GM19324 (cell line): ENCODE measurements at regions not wholly inside any gene's neighbourhood (a gene's known extent, or its start where the extent isn't known, plus 50 kb on each side); places are given as distances from the start of the nearest gene placed in this dataset.

Experiments used
- ATAC-seq: cut with Tn5 transposase; IDR thresholded peaks from one replicate; pipeline ENCODE4 v1.9.1; 2021; ENCODE audit warnings: mild to moderate bottlenecking, moderate library complexity; ENCODE audit not compliant: unreplicated experiment, low FRiP score

- ATAC-seq = no peak
Observed at GRCh38 chr15:47944637-47945288, 176.0 kb upstream of the SLC24A5 start.

GRCh38 chr15:47945872-47946650 lies 174.7 kb upstream of the SLC24A5 start:
- ATAC-seq = no peak

DNA sequence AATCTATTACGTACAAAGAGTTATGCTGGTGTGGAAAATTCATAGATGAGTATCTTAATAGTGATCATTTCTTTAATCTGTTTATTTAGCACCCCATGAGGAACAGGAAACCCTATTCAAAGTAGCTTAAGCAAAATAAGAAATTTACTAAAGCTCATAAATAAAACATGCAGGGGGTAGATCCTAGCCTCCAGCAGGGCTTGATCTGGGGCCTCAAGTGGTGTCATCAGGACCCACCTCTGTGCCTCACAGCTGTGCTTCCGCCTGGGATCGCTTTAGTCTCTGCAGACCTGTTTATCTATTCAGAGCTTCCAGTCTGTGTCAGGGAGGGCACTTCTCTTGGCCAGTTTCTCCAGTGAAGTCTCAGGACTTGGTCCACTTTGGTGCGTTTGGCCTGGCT lies 171.0 kb upstream of the SLC24A5 start:
- ATAC-seq = no peak

- no peak for ATAC-seq
Observed at GRCh38 chr15:47950447-47950846, 170.3 kb upstream of the SLC24A5 start.

- no peak for ATAC-seq
Observed at GRCh38 chr15:47951781-47952180, 169.0 kb upstream of the SLC24A5 start.

DNA sequence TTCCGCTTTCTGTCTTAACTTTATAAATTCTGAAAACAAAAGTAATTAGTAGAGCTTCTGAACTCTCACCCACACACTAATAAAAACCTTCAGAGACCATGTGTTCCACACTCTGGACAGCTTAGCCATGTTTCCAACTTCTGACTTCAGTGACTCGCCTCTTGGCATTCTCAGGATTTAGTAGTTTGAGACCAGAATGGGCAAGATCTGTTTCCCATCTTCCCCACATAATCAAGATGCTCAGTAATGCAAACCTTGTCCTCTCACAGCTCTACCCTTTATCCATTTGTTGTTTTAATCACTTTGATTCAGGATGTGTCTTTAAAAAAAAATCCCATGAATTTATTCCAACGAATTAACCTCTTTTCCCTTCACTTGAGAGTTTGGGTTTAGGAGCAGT lies 166.6 kb upstream of the SLC24A5 start:
- no peak for ATAC-seq

DNA sequence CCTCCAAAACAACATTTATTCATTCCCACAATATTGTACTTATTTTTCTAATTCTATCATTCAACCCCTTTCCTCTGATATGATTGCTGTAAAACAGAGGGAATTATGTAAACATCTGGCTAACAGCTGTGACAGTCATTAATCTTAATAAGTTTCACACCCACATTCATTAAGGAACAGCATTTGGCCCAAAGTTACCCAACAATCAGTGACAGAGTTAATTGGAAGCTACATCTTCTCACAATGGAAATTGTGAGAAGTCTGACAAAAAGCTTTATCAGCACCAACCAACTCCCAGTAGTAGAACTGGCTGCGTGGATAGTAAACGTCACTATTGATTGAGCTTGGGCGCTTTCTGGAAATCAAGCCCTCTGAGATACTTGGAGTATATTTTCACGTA lies 165.8 kb upstream of the SLC24A5 start:
- ATAC-seq = no peak

DNA sequence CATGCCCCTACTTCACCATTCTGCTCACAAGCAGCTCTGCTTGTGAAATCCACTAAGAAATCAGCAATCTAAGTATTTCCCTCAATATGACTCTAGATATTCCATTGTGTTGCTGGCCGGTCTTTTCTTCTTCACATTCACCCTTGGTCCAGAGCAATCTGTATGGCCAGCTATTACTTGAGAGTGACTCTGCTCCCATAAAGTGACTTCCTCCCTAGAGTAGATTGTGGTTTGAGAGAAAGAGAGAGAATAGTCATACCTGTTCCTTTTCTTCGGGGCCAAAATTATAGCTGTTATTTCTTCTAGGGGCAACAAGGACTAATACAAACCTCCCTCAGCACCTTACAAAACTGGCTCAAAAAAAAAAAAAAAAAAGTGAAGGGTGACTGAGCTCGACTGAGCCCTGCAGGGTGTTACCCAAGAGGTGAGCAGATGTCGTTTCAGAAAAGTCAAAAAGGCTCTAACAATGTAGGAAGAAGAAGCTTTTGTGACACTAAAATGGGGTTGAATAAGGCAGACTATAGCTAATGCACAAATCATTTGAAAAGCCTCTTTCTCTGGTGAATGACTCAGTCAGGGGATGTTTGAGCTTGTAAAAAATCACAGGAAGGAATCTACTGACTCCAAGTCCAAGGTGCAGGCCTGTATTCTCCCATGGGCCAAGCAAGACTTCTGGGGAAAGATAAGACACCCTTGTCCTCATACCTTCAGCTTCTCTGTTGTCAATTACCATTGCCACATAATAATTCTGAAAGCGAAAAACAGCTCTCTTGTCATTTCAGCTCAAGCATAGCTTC lies 161.0 kb upstream of the SLC24A5 start:
- ATAC-seq = no peak

DNA sequence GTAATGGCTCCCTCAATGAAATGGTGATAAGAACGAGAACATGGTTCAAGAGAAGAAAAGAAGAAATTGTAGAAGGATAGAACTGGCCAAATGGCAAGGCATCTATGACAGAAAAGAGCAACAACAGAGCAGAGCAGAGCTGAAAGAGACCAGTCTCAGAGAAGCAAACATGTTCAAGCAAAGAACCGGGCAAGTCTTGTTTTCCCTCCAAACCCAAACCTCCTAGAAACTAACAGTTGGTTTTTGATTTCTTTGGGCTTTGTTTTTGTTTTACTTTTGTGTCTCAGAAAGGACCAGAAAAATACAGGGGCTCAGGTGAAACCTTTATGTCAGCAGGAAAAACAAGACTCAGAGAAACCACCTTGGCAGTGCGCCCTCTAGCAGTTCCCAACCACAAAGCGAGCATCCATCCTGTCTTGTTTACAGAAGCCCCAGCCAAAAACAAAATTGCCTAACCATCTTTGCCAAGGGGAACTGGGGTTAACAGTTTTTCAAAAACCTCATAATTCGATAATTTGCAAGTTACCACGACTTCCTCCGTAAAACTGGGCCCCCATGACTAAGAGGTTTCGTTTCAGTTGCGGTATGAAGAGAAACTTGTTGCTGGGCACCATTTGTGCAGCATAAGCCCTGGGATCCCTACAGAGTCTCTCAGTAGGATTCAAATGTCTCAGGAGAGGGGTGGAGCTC lies 159.2 kb upstream of the SLC24A5 start:
- peak; percentile 89 for ATAC-seq

DNA sequence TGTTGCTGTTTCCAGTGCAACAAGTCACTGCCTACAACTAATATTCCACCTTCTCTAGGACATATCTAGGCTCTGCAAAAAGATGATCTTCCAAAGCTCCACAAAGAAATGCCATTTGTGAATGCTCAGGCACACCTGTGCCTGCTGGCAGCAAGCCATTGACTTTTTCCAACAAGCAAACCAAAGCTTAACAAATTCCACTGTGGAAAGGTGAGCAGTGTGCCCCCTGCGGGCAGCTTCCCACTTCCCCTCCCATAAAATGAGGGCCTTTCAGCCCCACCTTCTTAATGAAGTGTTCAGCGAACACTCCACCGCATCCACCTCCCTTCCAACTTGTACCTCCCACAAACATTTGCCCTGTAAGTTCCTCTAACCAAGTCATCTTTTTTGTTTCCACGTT lies 157.5 kb upstream of the SLC24A5 start:
- no peak for ATAC-seq

DNA sequence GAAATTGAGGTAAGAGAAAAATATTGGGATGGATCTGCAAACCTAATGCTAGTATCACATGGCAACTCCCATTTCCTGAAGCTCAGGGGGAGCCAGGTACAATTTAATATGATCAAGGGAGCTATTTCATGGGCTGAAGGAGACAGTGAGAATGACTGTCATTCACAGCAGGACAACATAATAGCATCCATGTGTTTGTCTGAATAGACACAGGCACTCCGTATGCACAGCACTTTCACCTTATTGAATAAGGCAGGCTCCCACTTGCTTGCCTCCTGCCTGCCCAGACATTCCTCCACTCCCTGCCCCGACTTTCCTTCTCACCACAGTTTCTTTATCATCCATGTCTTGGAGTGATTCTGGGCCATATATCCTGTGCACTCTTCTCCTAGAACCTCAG lies 156.6 kb upstream of the SLC24A5 start:
- ATAC-seq = no peak

DNA sequence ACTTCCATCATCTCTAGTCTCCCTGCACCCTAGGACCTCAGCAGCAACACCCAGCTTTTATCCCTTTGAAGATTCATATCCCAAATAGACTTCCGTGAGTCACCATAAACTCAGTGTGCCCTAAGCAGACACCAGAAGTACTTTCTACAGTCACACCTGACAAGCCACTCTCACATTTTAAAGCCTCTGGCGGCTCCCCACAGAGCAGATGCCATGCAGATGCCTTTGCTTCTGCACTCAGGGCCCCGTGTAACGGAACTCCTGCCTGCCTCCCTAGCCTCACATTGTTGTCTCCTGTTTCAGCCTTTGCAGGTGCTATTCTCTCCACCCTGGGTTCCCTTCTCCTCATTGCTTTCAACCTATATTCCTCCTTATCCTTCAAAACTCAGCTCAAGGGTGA lies 155.5 kb upstream of the SLC24A5 start:
- no peak for ATAC-seq

- no peak for ATAC-seq
Observed at GRCh38 chr15:47968593-47968992, 152.2 kb upstream of the SLC24A5 start.

- ATAC-seq = no peak
Observed at GRCh38 chr15:47971637-47972036, 149.2 kb upstream of the SLC24A5 start.

DNA sequence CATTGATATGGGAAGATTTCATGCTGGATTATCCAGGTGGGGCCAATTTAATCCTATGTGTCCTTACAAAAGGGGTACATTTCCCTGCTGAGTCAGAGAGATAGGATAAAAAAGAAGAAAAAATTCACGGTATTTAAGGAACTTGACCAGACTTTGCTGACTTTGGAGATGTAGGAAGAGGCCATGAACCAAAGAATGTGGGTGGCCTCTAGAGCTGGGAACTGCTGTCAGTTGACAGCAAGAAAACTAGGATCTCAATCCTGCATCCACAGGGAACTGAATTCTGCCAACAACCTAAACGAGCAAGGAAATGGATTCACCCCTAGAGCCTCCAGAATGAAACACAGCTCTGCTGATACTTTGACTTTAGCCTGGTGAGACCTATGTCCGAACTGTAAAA lies 148.1 kb upstream of the SLC24A5 start:
- no peak for ATAC-seq

- no peak for ATAC-seq
Observed at GRCh38 chr15:47974724-47975123, 146.1 kb upstream of the SLC24A5 start.

GRCh38 chr15:47975427-47975826 lies 145.4 kb upstream of the SLC24A5 start:
- ATAC-seq = no peak

GRCh38 chr15:47983533-47983932 lies 137.3 kb upstream of the SLC24A5 start:
- ATAC-seq = no peak

DNA sequence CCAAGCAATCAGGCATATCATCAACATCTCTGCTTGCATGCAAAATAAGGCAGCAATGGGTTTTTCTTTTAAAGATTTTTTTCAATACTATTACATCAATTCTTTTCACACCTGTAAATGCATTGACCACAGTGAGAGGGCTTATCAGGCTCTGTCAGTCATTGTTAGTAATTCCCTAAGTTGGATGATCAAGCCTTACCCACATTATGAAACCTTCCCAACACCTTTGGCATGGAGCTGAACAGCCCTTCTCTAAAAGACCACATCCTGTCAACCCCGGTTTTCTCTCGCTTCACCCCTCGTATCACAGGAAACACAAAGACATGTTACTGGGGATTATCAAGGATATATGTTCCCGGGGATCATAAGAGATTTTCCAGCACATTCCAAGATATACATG lies 135.2 kb upstream of the SLC24A5 start:
- no peak for ATAC-seq

GRCh38 chr15:47987461-47987860 lies 133.3 kb upstream of the SLC24A5 start:
- peak; percentile 15 for ATAC-seq
